Gastroesophageal sphincter (tissue), 3 donors: ENCODE measurements at regions not wholly inside any gene's neighbourhood (a gene's known extent, or its start where the extent isn't known, plus 50 kb on each side); places are given as distances from the start of the nearest gene placed in this dataset.

Experiments used
- CTCF ChIP-seq, 4 experiments: fragments of 200-600 bp in 2 of 4; fragments of 450-650 bp in 2 of 4; sonication (generic) in 1 of 4; IDR thresholded peaks; one replicate each; pipeline ENCODE4 v1.5.1; 2017 to 2019; ENCODE audit warnings: antibody characterized with exemption in 4 of 4, mild to moderate bottlenecking in 2 of 4, moderate library complexity in 2 of 4
- POLR2A ChIP-seq, 2 donors: fragments of 450-650 bp; IDR thresholded peaks; one replicate each; pipeline ENCODE4 v1.6.1; 2017; ENCODE audit warnings: antibody characterized with exemption in 2 of 2, mild to moderate bottlenecking in 2 of 2, moderate library complexity in 1 of 2
- POLR2AphosphoS5 ChIP-seq: sonication (generic); formaldehyde crosslinking; IDR thresholded peaks from one replicate; pipeline ENCODE4 v1.6.1; 2017; ENCODE audit warnings: antibody characterized with exemption

- TF ChIP-seq CTCF (IDR thresholded peaks at IDR 0.05) (no peak), POLR2AphosphoS5 (no peak), POLR2A (IDR thresholded peaks at IDR 0.05) (no peak)
Observed at GRCh38 chr6:88532241-88532860, 366.2 kb upstream of the CNR1 start.
